ENCODE measurements at regions not wholly inside any gene's neighbourhood (a gene's known extent, or its start where the extent isn't known, plus 50 kb on each side); places are given as distances from the start of the nearest gene placed in this dataset.

DNA sequence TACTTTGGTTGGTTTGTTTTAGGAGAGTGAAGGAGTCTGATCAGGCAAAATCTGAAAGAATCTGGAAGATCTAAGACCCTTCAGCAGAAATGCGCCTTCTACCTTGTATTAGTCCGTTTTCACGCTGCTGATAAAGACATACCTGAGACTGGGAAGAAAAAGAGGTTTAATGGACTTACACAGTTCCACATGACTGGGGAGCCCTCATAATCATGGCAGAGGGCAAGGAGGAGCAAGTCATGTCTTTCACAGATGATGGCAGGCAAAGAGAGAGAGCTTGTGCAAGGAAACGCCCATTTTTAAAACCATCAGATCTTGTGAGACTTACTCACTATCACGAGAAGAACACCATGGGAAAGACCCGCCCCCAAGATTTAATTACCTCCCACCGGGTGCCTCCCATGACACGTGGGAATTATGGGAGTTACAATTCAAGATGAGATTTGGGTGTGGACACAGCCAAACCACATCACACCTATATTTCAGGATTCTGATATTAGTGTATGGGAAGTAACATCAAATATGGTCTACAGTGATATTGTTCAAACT lies 99.3 kb downstream of the GLUL start:
- no peak for DNase-seq

DNA sequence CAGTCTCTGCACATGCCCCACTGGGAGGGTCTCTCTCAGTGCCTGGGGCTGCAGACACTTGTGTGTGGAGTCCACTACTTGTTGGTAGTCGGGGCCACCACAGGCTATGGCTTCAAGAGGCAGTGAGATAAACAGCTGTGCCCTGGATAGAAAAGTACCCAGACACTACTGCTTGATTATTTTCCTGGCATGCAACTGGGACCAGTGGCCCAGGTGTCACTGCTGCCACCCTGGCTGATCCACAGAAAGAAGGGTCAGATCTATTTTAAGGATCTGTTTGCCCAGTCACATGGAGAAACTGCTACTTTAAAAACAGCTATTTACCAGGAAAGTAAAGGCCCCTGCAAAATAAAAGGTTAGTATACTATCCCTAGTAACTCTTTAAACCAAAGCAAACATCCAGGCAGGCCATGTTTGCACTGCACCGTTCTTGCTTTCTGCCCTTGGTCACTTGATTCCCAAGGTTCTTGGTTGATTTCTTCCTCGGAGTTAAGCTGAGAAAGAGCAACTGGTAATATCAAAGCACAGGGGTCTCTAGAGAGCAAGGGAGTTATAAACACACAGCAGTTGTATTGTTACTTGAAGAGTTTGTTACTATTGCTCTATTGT lies 99.9 kb downstream of the GLUL start:
- no peak for DNase-seq

DNA sequence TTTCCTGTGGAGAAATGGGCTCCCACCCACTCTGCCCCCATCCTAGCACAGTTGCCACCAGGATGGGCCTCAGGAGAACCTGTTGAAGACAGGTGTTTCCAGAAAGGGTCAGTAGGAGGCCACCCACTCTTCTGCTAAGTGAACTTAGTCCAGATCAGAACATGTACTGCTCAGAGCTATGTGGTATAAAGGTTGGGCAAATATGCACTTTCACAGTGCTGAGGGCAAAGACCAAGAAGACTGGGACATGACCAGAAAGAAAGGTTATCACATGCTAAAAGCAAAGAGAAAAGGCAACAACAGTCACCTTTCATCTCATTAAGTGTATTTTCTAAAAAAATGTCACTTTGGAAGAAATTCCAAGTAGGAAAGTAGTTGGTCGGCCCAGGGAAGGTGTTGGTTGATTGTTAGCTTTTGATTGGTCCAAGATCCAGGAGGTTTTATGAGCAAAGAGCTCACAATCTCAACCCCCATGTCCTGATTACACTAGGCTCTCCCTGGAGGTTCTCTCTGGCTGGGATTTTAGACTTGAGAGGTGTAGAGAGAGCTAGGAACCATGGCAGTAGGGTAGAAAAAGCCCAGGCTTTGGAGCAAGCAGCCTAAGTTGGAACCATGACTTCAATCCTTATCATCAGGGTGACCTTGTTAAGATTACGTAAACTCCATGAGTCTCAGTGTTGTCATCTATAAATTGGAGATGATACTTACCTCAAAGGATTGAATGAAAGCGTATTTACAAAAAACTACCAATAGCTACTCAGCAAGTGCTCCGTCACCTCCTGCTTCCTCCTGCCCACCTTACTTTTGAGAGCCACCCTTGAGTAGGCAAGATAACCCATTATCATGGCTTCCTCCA lies 102.6 kb downstream of the GLUL start:
- DNase-seq: no peak

DNA sequence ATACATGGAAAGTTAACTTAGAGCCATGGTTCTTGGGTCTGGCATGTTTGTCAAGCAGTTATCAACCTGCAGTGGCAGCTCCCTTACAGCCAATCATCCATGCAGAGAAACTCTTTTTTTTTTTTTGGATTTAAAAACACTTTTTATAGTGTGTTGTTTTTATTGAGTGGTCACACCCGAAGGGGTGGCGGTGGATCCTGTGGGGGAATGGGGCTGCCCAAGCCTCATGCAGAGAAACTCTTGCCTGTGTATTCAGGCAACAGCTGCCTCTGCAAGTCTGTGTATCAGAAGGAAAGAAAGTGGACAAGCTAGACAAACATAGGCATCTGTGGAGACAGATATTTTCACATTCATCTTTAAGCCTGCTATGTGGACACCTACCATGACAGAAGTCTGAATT lies 104.8 kb downstream of the GLUL start:
- DNase-seq: no peak

DNA sequence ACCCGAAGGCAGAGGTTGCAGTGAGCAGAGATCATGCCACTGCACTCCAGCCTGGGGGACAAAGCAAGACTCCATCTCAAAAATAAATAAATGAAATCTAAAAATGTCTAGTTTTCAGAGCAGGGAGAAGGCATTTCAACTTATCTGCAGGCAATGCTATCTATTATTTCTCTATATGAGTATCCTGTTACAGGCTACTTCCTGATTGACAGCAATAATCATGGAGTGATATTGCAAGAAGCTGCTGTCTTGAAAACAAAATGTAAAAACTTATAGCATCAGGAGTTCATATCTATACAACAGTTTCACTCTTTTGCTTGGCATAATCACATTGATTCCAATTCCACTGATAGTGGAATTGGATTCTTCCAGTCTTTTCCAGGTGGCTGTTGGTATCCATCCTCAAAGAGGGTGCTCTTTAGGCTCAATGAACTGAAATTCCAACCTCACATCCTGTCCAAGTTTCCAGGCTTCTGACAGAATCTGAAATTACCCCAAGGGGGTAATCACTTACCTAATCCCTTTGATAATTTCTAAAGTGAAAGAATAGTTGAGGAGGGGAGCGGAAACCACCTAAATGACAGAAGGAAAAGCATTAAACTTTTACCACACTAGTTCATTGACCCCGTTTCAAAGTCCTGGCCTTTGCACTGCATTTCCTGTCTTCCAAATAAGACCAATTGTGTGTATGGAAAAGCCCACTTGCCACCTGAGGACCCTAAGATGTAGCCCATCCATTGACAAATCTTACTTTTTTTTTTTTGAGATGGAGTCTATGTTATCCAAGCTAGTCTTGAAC lies 107.6 kb downstream of the GLUL start:
- no peak for DNase-seq

DNA sequence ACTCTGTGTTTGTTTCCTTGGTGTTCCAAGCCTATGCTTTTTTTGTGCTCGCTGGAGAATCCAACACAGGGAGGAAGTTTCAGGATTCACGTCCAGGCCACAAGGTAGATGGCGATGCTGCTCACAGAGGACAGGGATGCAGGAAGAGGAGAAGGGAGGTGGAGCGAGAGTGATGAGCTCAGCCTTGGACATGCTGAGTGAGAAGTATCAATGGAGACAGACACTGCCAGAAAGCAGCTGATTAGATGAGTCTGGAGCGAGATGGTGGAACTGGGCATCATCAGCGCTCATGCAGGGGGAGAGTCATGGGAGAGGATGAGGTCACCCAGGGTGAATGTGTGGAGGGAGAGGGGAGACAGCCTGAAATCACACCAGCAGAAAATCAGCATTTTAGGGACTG lies 110.0 kb downstream of the GLUL start:
- DNase-seq: no peak

DNA sequence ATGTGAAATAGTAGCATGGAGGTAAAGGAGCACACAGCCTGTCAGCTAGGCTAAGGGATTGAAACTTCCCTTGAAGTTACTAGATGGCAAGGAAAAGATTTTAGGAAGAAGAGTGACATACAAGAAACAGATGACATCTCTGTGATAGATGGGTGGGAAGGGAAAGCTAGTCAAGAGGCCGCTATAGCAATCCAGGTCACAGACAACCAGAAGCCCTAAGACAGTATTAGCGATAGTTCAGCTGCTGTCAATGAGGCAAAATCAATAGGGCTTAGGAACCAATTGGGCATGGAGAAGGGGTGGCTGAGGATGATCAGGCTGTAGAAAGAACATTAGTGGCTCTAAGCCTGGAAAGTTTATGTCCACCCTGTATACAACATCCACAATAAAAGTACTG lies 111.1 kb downstream of the GLUL start:
- no peak for DNase-seq

DNA sequence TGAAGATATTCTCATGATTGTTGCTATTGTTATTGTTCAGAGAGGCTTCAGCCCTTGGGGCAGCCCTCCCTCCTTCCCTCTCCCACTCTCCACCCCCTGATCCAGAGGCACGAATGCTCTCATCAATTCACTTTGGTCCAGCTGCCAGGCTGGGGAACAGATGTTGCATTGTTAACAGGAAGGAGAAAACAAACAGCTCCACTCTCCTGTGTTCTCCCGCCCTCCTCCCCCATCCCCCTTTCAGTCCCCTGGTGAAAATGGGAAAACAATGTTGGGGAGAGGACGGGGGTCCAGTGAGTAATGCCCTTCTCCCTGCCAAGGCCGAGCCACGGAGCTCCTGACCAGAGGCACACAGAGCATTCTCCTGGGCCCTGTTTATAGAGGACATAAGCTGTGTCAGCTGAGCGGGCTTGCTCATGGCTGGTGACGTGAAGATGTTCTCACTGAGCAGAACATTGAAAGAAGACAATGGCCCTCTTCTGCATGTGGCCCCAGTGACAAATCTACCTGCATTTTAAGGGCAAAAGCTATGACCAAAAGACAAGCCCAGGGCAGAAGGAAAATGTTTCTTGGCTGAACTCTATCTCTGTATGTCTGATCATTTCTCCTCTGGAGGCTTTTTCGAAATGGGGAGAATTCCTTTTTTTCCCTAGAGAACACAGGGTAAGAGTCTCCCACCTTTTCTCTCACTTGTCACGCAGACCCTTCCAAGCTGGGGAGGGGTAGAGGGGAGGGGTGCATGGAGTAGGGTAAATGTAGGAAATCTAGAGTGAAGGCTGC lies 111.7 kb downstream of the GLUL start:
- DNase-seq: no peak

DNA sequence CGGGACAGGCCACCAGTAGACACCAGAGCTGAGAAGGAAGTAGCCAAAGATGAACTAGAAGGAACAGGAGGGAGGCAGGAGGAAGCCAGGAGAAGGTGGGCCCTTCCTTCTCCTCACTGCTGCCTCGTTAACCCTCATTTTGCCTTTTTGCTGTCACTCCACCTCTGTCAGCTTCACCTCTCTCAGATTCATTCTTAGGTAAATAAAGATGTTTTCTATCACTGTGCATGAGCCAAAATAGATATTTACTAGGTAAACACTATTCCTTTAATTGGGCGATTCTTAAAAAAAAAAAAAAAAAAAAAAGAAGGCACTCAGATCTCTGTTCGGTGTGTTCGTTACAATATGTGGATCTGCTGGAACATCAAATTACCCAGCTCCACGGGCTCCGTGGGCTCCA lies 112.3 kb downstream of the GLUL start:
- no peak for DNase-seq

DNA sequence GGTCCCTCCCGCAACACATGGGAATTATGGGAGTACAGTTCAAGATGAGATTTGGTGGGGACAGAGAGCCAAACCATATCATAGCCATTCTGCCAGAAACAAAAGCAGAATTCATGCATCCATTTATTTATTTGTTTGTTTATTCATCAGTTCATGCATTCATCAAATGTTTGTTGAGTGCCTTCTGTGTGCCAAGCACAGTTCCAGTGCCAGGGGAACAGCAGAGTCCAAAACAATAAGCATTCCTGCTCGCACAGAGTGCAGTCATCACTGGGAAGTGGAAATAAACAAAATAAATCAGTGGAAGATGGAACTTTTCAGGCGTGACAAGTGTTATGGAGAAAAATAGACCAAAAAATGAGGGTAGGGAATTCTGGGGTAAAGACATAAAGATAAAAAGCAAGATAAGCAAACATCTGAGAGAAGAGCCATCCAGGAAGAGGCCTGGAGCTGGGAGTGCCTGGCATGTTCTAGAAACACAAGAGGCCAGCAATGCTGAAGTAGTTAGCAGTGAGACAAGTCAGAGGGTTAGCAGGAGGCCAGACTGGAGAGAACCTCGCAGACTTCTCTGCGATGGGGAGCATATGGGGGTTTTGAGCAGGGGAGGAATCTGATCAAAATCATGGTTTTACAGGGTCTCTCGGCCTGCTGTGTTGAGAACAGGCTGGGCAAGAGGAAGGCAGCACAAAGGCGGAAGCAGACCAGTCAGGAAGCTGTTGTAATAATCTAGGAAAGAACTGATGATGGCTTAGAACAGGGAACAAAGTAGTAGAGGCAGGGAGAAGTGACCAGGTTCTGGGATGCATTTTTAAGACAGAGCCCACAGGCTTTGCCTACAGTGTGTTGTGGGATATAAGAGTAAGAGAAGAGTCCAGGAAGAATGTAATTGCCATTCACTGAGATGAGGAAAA lies 113.2 kb downstream of the GLUL start:
- DNase-seq: no peak

DNA sequence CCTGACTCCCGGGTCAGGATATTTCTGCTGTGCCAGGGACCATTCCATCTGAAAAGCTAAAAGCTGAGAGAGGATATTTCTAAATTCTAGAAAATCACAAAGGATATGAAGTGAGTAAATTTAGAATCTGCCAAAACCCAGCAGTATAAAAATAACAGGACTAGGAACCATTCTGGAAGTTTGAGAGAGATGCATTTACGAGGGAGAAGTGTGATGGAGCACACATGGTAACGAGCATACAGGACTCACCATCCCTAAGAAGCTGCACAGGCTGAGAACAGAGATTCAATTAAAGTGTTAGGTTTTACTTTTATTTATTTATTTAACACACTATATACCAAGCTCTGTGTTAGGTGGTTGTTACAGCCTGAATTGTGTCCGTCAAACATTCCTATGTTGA lies 116.3 kb downstream of the GLUL start:
- DNase-seq: no peak

DNA sequence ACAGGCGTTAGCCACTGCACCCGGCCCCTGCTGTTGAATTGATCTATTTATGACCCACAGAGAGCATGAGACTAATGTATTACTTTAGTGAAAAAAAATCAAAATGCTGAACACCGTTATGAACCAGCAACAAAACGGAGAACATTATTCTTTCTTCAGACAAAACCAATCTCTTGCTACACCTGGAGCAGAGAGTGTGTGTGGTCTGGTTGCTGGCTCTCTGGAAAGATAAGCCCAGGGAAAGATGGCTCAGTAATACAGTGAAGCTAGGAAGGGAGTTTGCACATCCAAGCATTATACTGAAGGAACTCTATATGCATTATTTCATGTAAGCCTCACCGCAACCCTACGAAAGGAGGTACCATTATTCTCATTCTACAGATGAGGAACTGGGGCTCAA lies 117.0 kb downstream of the GLUL start:
- DNase-seq: no peak

DNA sequence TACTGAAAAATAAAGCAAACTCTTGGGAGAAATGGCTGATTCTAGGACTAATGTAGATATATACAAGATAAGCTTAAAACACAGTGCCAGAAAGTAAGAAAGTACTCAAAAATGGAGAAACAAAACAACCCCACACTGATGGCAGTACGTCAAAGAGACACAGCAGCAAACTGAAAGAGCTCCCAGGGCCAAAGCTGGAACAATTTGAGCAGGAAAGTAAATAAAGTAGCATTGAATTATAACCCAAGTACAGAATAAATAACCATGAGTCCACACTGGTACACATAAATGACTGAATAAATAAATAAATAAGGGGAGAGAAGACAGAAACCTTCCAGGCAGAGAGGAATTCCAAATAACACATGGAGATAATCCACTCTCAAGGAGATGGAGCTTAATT lies 120.9 kb downstream of the GLUL start:
- no peak for DNase-seq

DNA sequence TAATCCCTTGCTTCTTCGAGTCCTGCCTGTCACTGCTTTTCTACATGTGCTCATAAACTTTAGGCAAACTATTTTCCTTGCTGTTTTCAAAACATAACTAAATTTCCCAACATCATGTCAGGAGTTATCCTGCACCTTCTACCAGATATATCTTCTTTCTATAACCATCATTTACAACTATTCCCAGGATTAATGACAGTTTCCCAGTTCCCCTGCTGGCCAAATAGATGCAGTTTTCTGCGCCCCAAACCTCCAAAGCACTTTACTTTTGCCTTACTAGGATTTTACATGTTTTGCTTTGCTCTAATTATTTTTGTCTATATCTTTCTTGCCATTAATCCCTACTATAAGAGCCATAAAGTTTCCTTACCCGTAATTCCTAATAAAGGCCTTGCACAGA lies 122.5 kb downstream of the GLUL start:
- no peak for DNase-seq

DNA sequence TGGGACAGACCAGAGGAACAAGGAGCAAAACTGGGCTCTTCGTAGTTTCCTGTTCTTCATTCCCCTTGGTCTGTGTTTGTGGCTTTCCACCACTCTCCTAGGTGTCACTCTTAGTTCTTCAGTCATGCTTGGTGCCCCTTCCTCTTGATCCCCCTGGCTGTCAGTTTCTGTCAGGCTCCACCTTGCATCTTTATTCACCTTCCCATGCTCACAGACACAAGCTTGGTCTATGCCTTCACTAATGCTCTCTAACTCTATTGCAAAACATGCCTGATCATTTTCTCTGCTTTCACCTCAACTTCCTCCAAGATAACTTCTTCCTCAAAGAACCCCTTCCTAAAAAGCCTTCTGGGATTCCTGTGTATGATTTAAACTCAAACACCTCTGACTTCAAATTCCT lies 122.9 kb downstream of the GLUL start:
- DNase-seq: no peak

DNA sequence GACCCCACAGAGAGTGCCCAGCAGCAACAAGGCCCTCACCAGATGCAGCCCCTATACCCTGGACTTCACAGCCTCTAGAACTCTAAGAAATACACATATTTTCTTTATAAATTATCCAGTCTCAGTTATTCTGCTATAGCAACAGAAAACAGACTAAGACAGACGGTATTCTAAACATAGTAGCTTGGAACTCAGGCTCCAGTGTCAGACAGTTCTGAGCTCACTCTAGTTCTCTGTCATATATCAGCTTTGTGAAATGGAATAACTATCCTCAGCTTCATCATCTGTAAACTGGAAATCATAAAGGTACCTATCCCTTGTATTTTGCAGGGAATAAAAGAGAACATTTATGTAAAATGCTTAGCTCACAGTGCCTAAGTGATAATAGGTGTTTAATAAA lies 127.4 kb downstream of the GLUL start:
- DNase-seq: no peak

DNA sequence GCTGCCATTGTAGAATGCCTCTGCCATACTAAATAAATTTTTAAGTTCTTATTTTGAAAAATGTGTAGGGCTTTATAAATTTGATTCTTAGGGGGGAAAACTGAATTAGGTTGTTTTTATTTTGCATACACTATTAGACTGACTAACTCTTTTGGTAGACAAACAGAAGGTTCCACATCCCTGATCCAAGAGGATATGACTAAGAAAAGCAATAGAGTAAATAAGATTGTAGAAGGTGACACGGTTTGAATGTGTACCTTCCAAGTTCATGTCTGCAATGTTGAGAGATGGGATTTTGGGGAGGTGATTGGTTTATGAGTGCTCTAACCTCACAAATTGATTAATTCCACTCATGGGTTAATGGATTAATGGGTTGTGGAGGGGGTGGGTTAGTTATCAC lies 127.9 kb downstream of the GLUL start:
- DNase-seq: no peak

DNA sequence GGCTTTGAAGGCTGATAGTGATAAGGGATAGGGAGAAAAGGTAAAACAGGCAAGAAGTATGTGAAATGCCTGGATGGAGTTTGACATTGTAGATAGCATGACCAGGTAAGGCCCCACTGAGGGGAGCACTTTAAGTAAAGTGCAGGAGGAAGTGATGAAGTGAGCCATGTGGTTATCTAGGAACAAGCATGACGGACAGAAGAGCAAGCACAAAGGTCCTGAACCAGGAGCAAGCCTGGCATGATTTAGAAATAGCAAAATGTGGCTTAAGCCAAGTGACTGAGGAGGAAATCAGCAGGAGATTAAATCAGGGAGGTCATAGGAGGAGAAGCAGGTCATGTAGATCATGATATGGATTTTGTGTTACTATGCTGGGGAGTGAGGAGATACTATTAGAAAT lies 129.2 kb downstream of the GLUL start:
- no peak for DNase-seq

DNA sequence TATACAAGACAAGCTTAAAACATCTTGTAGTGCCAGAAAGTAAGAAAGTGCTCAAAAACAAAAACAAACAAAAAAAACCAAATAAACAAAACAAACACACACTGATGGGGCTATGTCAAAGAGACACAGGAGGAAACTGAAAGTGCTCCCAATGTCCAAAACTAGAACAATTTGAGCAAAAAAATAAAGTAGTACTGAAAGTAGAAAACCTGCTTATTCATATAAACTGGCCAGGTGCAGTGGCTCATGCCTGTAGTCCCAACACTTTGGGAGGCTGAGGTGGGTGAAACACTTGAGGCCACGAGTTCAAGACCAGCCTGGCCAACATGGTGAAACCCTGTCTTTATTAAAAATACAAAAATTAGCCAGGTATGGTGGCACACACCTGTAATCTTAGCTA lies 129.9 kb downstream of the GLUL start:
- DNase-seq: no peak

DNA sequence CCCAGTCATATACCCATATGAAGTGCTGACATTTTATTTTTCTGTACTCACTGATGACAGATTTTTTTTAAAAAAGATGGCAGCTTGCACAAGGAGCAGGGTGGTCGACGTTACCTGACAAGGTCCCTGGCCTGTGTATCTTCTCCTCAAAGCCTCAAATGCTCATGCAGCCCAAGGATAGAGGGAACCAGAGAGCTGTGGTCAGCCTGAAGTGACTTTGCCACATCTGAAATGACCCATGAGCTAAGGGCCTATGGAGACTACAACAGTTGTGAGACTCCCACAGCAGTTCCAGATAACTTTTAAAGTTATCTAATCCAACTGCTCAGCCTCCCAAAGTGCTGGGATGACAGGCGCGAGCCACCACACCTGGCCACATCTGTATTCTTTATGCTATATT lies 131.1 kb downstream of the GLUL start:
- no peak for DNase-seq

DNA sequence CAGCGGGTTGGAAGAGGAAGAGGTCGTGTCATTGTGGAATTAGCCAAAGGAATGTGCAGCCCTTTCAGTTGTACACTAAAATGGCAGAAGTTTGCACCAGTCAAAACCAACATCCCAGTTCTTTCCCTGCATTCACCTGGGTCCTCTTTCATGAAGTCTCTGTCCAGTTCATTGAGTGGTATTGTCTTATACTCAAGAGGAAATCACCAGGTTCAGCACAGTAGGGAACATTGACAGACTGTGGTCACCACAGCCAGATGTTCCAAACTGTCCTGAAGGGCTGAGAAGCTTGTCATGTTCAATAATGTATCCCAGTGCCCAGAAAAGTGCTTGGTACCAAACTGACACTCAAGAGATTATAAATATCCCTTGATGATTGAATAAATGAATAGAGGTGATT lies 131.6 kb downstream of the GLUL start:
- DNase-seq: no peak

All from fibroblast of skin of right quadriceps (primary cell).